Liver (tissue), 8 donors: ENCODE measurements at regions not wholly inside any gene's neighbourhood (a gene's known extent, or its start where the extent isn't known, plus 50 kb on each side); places are given as distances from the start of the nearest gene placed in this dataset.

Source experiments
- DNase-seq: peaks from one replicate; pipeline ENCODE4 v3.0.0-alpha.2; 2017; ENCODE audit warnings: low spot score
- H3K27ac ChIP-seq, 2 donors: one replicate each; pipeline ENCODE4 v1.7.0; 2013; ENCODE audit warnings: inconsistent platforms in 2 of 2, low read length in 2 of 2, control low read depth in 1 of 2, low read depth in 1 of 2, mild to moderate bottlenecking in 1 of 2
- H3K27me3 ChIP-seq, 4 donors: one replicate each; pipeline versions ENCODE4 v1.6.1 to v1.7.0; 2013; ENCODE audit warnings: low read length in 3 of 4, inconsistent platforms in 1 of 4, mild to moderate bottlenecking in 1 of 4, moderate library complexity in 1 of 4; ENCODE audit not compliant: control insufficient read depth in 4 of 4, insufficient read depth in 4 of 4
- H3K36me3 ChIP-seq, 4 donors: one replicate each; pipeline versions ENCODE4 v1.6.1 to v1.7.0; 2013; ENCODE audit warnings: low read length in 3 of 4, mild to moderate bottlenecking in 3 of 4, low read depth in 1 of 4, moderate library complexity in 1 of 4; ENCODE audit not compliant: control insufficient read depth in 4 of 4, insufficient read depth in 3 of 4
- H3K4me1 ChIP-seq, 4 donors: one replicate each; pipeline versions ENCODE4 v1.6.1 to v1.7.0; 2013; ENCODE audit warnings: low read length in 3 of 4, mild to moderate bottlenecking in 3 of 4, moderate library complexity in 1 of 4; ENCODE audit not compliant: control insufficient read depth in 4 of 4, insufficient read depth in 4 of 4
- H3K4me3 ChIP-seq, 3 donors: one replicate each; pipeline versions ENCODE4 v1.6.1 to v1.7.0; 2013; ENCODE audit warnings: low read length in 3 of 3, control low read depth in 1 of 3, low read depth in 1 of 3, mild to moderate bottlenecking in 1 of 3
- H3K9ac ChIP-seq, 2 donors: one replicate each; pipeline ENCODE4 v1.7.0; 2013; ENCODE audit warnings: low read length in 2 of 2, mild to moderate bottlenecking in 2 of 2, moderate library complexity in 2 of 2, control low read depth in 1 of 2, low read depth in 1 of 2
- H3K9me3 ChIP-seq, 4 donors: one replicate each; pipeline versions ENCODE4 v1.6.1 to v1.7.0; 2013; ENCODE audit warnings: low read length in 3 of 4; ENCODE audit not compliant: control insufficient read depth in 4 of 4
- ATF3 ChIP-seq: IDR thresholded peaks from 2 replicates; pipeline ENCODE4 v1.6.1; 2016; ENCODE audit warnings: antibody characterized with exemption
- EGR1 ChIP-seq, 2 donors: IDR thresholded peaks; 2 replicates each; pipeline ENCODE4 v1.6.1; 2016 to 2018; ENCODE audit warnings: antibody characterized with exemption in 2 of 2, low read depth in 2 of 2
- FOXA2 ChIP-seq: IDR thresholded peaks from 2 replicates; pipeline ENCODE4 v1.6.1; 2016; ENCODE audit warnings: antibody characterized with exemption
- GABPA ChIP-seq, 2 donors: IDR thresholded peaks in 1 of 2; conservative IDR thresholded peaks in 1 of 2; 2 replicates each; pipeline ENCODE4 v1.6.1; 2016; ENCODE audit warnings: antibody characterized with exemption in 2 of 2, mild to moderate bottlenecking in 1 of 2, moderate library complexity in 1 of 2
- HNF4A ChIP-seq, 2 donors: conservative IDR thresholded peaks; 2 replicates each; pipeline ENCODE4 v1.6.1; 2016; ENCODE audit warnings: antibody characterized with exemption in 2 of 2, mild to moderate bottlenecking in 2 of 2
- HNF4G ChIP-seq: IDR thresholded peaks from 2 replicates; pipeline ENCODE4 v1.6.1; 2016; ENCODE audit warnings: antibody characterized with exemption
- JUND ChIP-seq, 2 donors: IDR thresholded peaks; 2 replicates each; pipeline ENCODE4 v1.6.1; 2016; ENCODE audit warnings: antibody characterized with exemption in 2 of 2
- MAX ChIP-seq: IDR thresholded peaks from 2 replicates; pipeline ENCODE4 v1.6.1; 2016; ENCODE audit warnings: antibody characterized with exemption
- NR2F2 ChIP-seq: IDR thresholded peaks from 2 replicates; pipeline ENCODE4 v1.6.1; 2016; ENCODE audit warnings: antibody characterized with exemption
- RXRA ChIP-seq, 2 donors: IDR thresholded peaks; 2 replicates each; pipeline ENCODE4 v1.6.1; 2017 to 2018; ENCODE audit warnings: antibody characterized with exemption in 2 of 2, mild to moderate bottlenecking in 1 of 2
- SP1 ChIP-seq: IDR thresholded peaks from 2 replicates; pipeline ENCODE4 v1.6.1; 2018; ENCODE audit warnings: antibody characterized with exemption, mild to moderate bottlenecking
- TAF1 ChIP-seq: conservative IDR thresholded peaks from 2 replicates; pipeline ENCODE4 v1.6.1; 2016; ENCODE audit warnings: antibody characterized with exemption, mild to moderate bottlenecking
- ZBTB33 ChIP-seq: IDR thresholded peaks from 2 replicates; pipeline ENCODE4 v1.6.1; 2016; ENCODE audit warnings: antibody characterized with exemption
- WGBS: extraction: QIAGEN DNeasy Blood & Tissue Kit; methylation state at CpG from one replicate; pipeline ENCODE4 v1.1.7; 2013; 5-methylcytosine and 5-hydroxymethylcytosine counted together
- TF ChIP-seq, protein P1 (sequence below): IDR thresholded peaks from 2 replicates; pipeline ENCODE4 v1.6.1; 2016; ENCODE audit warnings: antibody characterized with exemption, mild to moderate bottlenecking
- TF ChIP-seq, protein P2 (sequence below): fragments of 150-350 bp; IDR thresholded peaks from 2 replicates; pipeline ENCODE4 v1.5.1; 2017; ENCODE audit warnings: improper control_type of control experiment, low read depth, low read length; ENCODE audit not compliant: missing input control
- donor health status: healthy.
- donor health status: healthy.
- donor health status: healthy.
- donor health status: healthy.
- donor health status: healthy.

DNA sequence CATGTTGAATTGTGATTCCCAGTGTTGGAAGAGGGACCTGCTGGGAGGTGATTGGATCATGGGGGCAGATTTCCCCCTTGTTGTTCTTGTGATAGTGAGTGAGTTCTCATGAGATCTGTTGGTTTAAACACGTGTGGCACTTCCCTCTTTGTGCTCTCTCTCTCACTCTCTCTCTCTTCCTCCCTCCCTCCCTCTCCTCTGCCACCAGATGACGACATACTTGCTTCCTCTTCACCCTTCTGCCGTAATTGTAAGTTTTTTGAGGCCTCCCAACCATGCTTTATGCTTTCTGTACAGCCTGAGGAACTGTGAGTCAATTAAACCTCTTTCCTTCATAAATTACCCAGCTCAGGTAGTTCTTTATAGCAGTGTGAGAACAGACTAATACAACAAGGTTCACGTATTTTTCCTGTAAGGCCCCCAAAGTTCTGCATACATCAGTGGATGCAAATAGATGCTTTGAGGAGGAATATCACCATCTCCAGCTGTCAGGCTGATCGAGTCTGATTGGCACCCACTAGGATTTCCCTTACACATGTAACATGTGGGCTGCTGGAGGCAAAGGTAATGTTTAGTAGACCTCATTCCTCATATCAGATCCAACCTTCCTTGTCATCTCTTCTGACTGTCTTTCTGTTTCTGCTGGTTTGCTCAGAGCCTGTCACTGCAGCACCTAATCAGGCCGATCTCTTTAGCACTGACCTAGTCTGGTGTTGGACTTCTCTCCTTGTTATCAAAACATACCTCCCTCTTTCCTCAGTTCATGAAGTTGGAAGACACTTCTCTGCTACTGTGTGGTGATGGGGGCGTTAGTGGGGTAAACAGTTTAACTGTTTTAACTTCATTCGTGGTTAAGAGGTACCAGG is 54.3 kb upstream of the BACH2 start:
- TF ChIP-seq HNF4G = no peak
- TF ChIP-seq, protein P1, sequence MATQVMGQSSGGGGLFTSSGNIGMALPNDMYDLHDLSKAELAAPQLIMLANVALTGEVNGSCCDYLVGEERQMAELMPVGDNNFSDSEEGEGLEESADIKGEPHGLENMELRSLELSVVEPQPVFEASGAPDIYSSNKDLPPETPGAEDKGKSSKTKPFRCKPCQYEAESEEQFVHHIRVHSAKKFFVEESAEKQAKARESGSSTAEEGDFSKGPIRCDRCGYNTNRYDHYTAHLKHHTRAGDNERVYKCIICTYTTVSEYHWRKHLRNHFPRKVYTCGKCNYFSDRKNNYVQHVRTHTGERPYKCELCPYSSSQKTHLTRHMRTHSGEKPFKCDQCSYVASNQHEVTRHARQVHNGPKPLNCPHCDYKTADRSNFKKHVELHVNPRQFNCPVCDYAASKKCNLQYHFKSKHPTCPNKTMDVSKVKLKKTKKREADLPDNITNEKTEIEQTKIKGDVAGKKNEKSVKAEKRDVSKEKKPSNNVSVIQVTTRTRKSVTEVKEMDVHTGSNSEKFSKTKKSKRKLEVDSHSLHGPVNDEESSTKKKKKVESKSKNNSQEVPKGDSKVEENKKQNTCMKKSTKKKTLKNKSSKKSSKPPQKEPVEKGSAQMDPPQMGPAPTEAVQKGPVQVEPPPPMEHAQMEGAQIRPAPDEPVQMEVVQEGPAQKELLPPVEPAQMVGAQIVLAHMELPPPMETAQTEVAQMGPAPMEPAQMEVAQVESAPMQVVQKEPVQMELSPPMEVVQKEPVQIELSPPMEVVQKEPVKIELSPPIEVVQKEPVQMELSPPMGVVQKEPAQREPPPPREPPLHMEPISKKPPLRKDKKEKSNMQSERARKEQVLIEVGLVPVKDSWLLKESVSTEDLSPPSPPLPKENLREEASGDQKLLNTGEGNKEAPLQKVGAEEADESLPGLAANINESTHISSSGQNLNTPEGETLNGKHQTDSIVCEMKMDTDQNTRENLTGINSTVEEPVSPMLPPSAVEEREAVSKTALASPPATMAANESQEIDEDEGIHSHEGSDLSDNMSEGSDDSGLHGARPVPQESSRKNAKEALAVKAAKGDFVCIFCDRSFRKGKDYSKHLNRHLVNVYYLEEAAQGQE = no peak

DNA sequence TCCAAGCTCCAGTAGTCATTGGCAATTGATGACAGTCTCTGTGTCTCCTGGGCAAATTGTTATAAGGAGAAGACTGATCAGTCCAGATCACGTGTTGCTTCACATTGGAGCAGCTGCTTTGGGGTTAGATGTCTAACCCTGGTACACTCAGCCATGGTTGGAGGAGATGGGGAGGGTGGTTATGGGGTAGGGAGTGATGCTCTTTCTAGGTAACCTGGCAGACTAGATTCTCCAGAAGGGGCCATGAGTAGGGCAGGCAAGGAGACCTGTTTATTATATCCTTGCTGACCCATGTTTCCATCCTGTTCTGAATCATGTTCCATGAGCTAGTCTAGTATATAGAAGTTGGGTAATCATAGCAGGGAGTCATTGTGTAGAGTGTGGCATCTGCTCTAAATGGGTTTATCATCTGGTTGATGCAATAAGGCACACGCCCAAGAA is 50.8 kb upstream of the BACH2 start:
- no peak overlapping the region for H3K27ac ChIP-seq
- no peak overlapping the region for H3K9ac ChIP-seq
- H3K27me3 ChIP-seq = no peaks in the 10 kb centered on the region
- no peak for DNase-seq
- H3K9me3 ChIP-seq = no peaks in the 10 kb centered on the region
- TF ChIP-seq MAX (no peak), RXRA (IDR thresholded peaks at IDR 0.05) (no peak), ZBTB33 (no peak), HNF4G (no peak), EGR1 (IDR thresholded peaks at IDR 0.05; ENCODE audit: low read depth in 2 of 2) (no peak), JUND (IDR thresholded peaks at IDR 0.05) (no peak), HNF4A (conservative IDR thresholded peaks at IDR 0.05) (no peak), SP1 (no peak), TAF1 (no peak), FOXA2 (no peak), NR2F2 (no peak), ATF3 (no peak), GABPA (IDR thresholded peaks at IDR 0.05 in 1 of 2, conservative IDR thresholded peaks at IDR 0.05 in 1 of 2) (no peak)
- TF ChIP-seq, protein P1 = no peak
- TF ChIP-seq, protein P2, sequence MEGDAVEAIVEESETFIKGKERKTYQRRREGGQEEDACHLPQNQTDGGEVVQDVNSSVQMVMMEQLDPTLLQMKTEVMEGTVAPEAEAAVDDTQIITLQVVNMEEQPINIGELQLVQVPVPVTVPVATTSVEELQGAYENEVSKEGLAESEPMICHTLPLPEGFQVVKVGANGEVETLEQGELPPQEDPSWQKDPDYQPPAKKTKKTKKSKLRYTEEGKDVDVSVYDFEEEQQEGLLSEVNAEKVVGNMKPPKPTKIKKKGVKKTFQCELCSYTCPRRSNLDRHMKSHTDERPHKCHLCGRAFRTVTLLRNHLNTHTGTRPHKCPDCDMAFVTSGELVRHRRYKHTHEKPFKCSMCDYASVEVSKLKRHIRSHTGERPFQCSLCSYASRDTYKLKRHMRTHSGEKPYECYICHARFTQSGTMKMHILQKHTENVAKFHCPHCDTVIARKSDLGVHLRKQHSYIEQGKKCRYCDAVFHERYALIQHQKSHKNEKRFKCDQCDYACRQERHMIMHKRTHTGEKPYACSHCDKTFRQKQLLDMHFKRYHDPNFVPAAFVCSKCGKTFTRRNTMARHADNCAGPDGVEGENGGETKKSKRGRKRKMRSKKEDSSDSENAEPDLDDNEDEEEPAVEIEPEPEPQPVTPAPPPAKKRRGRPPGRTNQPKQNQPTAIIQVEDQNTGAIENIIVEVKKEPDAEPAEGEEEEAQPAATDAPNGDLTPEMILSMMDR = no peak
- peaks cover 6 to 10% (median 6%) of the 10 kb centered on the region in 4 donors for H3K4me1 ChIP-seq
- H3K4me3 ChIP-seq = no peak overlapping the region
- 80% methylated on average over 2 of the region's 2 CpGs for WGBS
- no peaks in the 10 kb centered on the region for H3K36me3 ChIP-seq

More for the DNA sequence above, 54.3 kb upstream of the BACH2 start:
- DNase-seq = no peak
- H3K27ac ChIP-seq = no peak overlapping the region
- H3K36me3 ChIP-seq = no peaks in the 10 kb centered on the region
- H3K9ac ChIP-seq = no peak overlapping the region
- peaks cover 6 to 10% (median 7%) of the 10 kb centered on the region in 4 donors for H3K4me1 ChIP-seq
- H3K4me3 ChIP-seq = no peak overlapping the region
- WGBS = 55% methylated on average over 8 of the region's 8 CpGs
- H3K27me3 ChIP-seq = no peaks in the 10 kb centered on the region
- H3K9me3 ChIP-seq = no peaks in the 10 kb centered on the region
